Psoas muscle (tissue), 7 donors: ENCODE measurements at regions not wholly inside any gene's neighbourhood (a gene's known extent, or its start where the extent isn't known, plus 50 kb on each side); places are given as distances from the start of the nearest gene placed in this dataset.

Source experiments
- ATAC-seq, 4 donors: fragments of 200-7000 bp; cut with Tn5 transposase; one replicate each; pipeline ENCODE4 v1.9.1; 2020; ENCODE audit warnings: moderate library complexity in 3 of 4, mild to moderate bottlenecking in 2 of 4
- DNase-seq, 2 donors: peaks; one replicate each; pipeline ENCODE4 v3.0.0-alpha.2; 2020
- H3K27ac ChIP-seq: fragments of 200-600 bp; one replicate; pipeline ENCODE4 v1.8.0; 2022
- H3K27me3 ChIP-seq, 3 donors: fragments of 200-600 bp in 1 of 3; one replicate each; pipeline versions ENCODE4 v1.6.1 to v1.8.0; 2013 to 2022; ENCODE audit warnings: low read length in 2 of 3, mild to moderate bottlenecking in 2 of 3, moderate library complexity in 1 of 3; ENCODE audit not compliant: insufficient read depth in 3 of 3
- H3K36me3 ChIP-seq, 2 donors: fragments of 200-600 bp in 1 of 2; one replicate each; pipeline versions ENCODE4 v1.6.1 to v1.8.0; 2013 to 2022; ENCODE audit warnings: low read depth in 1 of 2, mild to moderate bottlenecking in 1 of 2, moderate library complexity in 1 of 2; ENCODE audit not compliant: insufficient read depth in 1 of 2
- H3K4me1 ChIP-seq: fragments of 200-600 bp; one replicate; pipeline ENCODE4 v1.8.0; 2022
- H3K4me3 ChIP-seq: fragments of 200-600 bp; one replicate; pipeline ENCODE4 v1.8.0; 2022; ENCODE audit warnings: mild to moderate bottlenecking
- H3K9me3 ChIP-seq: fragments of 200-600 bp; one replicate; pipeline ENCODE4 v1.8.0; 2022
- CTCF ChIP-seq: fragments of 200-600 bp; IDR thresholded peaks from one replicate; pipeline ENCODE4 v1.8.0; 2022; ENCODE audit warnings: antibody characterized with exemption
- whole genome bisulfite sequencing, 3 donors: extraction: QIAGEN DNeasy Blood & Tissue Kit; methylation state at CpG; one replicate each; pipeline versions ENCODE4 v1.1.6 to v1.1.7; 2013; 5-methylcytosine and 5-hydroxymethylcytosine counted together
- intact Hi-C, 2 donors: fragments of 100-400 bp; cut with DNase I; formaldehyde crosslinking; loops; one replicate each; pipeline versions ENCODE4 v1.11.0 to v1.14.2; 2022
- donor health status: healthy with polysubstance abuse.
- donor health status: DM: no; HTN: no; CAD: no; lungs with moderate emphysema.
- donor health status: Bipolar disorder and iron deficiency.
- donor health status: healthy.
- donor health status: DM: yes; HTN: yes; CAD: no.
- donor health status: DM: no; HTN: no; CAD: no.
- donor health status: DM: yes; HTN: yes; CAD: no.

- H3K36me3 ChIP-seq, result no peaks in the 10 kb centered on the region
- no peaks in the 10 kb centered on the region for H3K4me1 ChIP-seq
- H3K27ac ChIP-seq, result no peak overlapping the region
- H3K4me3 ChIP-seq, result no peak overlapping the region
- intact Hi-C loops, result loop anchor here in 1 of 2 donors (10.0 kb wide), 1 partner anchor 150 kb away; no protein-coding TSS in a partner anchor
- ATAC-seq (no peak), DNase-seq (no peak)
- no peaks in the 10 kb centered on the region for H3K9me3 ChIP-seq
- H3K27me3 ChIP-seq, result peaks cover 0 to 5% (median 3%) of the 10 kb centered on the region in 3 donors
- TF ChIP-seq CTCF, result no peak
- WGBS, 3 donors, result 76 to 84% (median 77%) methylated on average over 7 of the region's 7 CpGs
Measured at GRCh38 chr17:33525186-33525585, 232.1 kb upstream of the ASIC2 start.

GRCh38 chr17:33526717-33527116, 233.6 kb upstream of the ASIC2 start:
- Histone ChIP-seq H3K27me3 (peaks cover 0 to 5% (median 3%) of the 10 kb centered on the region in 3 donors), H3K36me3 (no peaks in the 10 kb centered on the region), H3K9me3 (no peaks in the 10 kb centered on the region), H3K4me3 (no peak overlapping the region), H3K4me1 (no peaks in the 10 kb centered on the region), H3K27ac (no peak overlapping the region)
- 83 to 88% (median 84%) methylated on average over 5 of the region's 5 CpGs for WGBS, 3 donors
- ATAC-seq, result no peak
- no peak for DNase-seq
- intact Hi-C loops, result loop anchor here in 1 of 2 donors (10.0 kb wide), 1 partner anchor 148 kb away; no protein-coding TSS in a partner anchor
- no peak for TF ChIP-seq CTCF

GRCh38 chr17:33527290-33527689, 234.2 kb upstream of the ASIC2 start:
- Histone ChIP-seq H3K9me3 (no peaks in the 10 kb centered on the region), H3K36me3 (no peaks in the 10 kb centered on the region), H3K27me3 (peaks cover 0 to 5% (median 3%) of the 10 kb centered on the region in 3 donors), H3K4me1 (no peaks in the 10 kb centered on the region), H3K4me3 (no peak overlapping the region), H3K27ac (no peak overlapping the region)
- intact Hi-C loops, result loop anchor here in 1 of 2 donors (10.0 kb wide), 1 partner anchor 148 kb away; no protein-coding TSS in a partner anchor
- no peak for DNase-seq
- TF ChIP-seq CTCF, result no peak
- ATAC-seq, result no peak
- 70 to 78% (median 73%) methylated on average over 3 of the region's 3 CpGs for WGBS, 3 donors

GRCh38 chr17:33528846-33529245, 235.8 kb upstream of the ASIC2 start:
- intact Hi-C loops, result loop anchor here in 1 of 2 donors (10.0 kb wide), 1 partner anchor 146 kb away; no protein-coding TSS in a partner anchor
- peaks cover 0 to 5% (median 3%) of the 10 kb centered on the region in 3 donors for H3K27me3 ChIP-seq
- no peak for TF ChIP-seq CTCF
- WGBS, 3 donors, result 21 to 29% (median 25%) methylated on average over 1 of the region's 1 CpG
- H3K4me1 ChIP-seq, result no peaks in the 10 kb centered on the region
- H3K9me3 ChIP-seq, result no peaks in the 10 kb centered on the region
- no peak for DNase-seq
- no peak overlapping the region for H3K27ac ChIP-seq
- no peak overlapping the region for H3K4me3 ChIP-seq
- no peak for ATAC-seq
- no peaks in the 10 kb centered on the region for H3K36me3 ChIP-seq

- no peaks in the 10 kb centered on the region for H3K9me3 ChIP-seq
- no peak overlapping the region for H3K27ac ChIP-seq
- H3K36me3 ChIP-seq, result no peaks in the 10 kb centered on the region
- WGBS, 3 donors, result 52 to 64% (median 58%) methylated on average over 9 of the region's 9 CpGs
- no peaks in the 10 kb centered on the region for H3K4me1 ChIP-seq
- peaks cover 0 to 3% (median 2%) of the 10 kb centered on the region in 3 donors for H3K27me3 ChIP-seq
- intact Hi-C loops, result loop anchor here in 1 of 2 donors (10.0 kb wide), 1 partner anchor 145 kb away; no protein-coding TSS in a partner anchor
- H3K4me3 ChIP-seq, result no peak overlapping the region
- DNase-seq, result no peak
- ATAC-seq, result no peak
- no peak for TF ChIP-seq CTCF
Measured at GRCh38 chr17:33529816-33530215, 236.7 kb upstream of the ASIC2 start.
